Caco-2 (cell line): ENCODE measurements at regions not wholly inside any gene's neighbourhood (a gene's known extent, or its start where the extent isn't known, plus 50 kb on each side); places are given as distances from the start of the nearest gene placed in this dataset.

Experiments
- BruUV-seq: library from RNA; stranded (reverse); fragments of 400-500 nt; replicated peaks from 2 replicates; lab custom pipeline; 2021; lab: Mats Ljungman, UMichigan
- CTCF ChIA-PET: fragments of 300-600 bp; sonication (Branson Sonifier 250); formaldehyde crosslinking; loops from one replicate; lab custom pipeline; 2022; ENCODE audit warnings: antibody characterized with exemption; lab: Charles Lee
- POLR2A ChIA-PET: fragments of 300-600 bp; sonication (Branson Sonifier 250); formaldehyde crosslinking; loops from one replicate; lab custom pipeline; 2022; ENCODE audit warnings: antibody characterized with exemption; lab: Charles Lee
- DNase-seq, 2 experiments: peaks; one replicate each; pipeline versions ENCODE4 v3.0.0 to v3.0.0-alpha.2; 2020 to 2022
- H3K27me3 ChIP-seq: replicated peaks from 2 replicates; pipeline ENCODE4 v1.6.0; 2011; ENCODE audit warnings: low read length; ENCODE audit not compliant: control insufficient read depth, insufficient read depth
- H3K36me3 ChIP-seq: 2 replicates; pipeline ENCODE4 v1.5.1; 2011; ENCODE audit warnings: low read length; ENCODE audit not compliant: control insufficient read depth, insufficient read depth
- H3K4me1 ChIP-seq: fragments of 250-450 bp; sonication (Bioruptor Pico); 2 replicates; pipeline ENCODE4 v1.5.1; 2020; ENCODE audit warnings: mild to moderate bottlenecking
- H3K4me3 ChIP-seq: 2 replicates; pipeline ENCODE4 v1.5.1; 2011; ENCODE audit warnings: low read depth, mild to moderate bottlenecking, control low read depth, low read length
- H3K9me3 ChIP-seq: fragments of 250-450 bp; sonication (Bioruptor Pico); 2 replicates; pipeline ENCODE4 v1.5.1; 2020; ENCODE audit warnings: mild to moderate bottlenecking, moderate library complexity
- H3K27ac Mint-ChIP-seq: one replicate; pipeline ENCODE4 v1.8.0; 2022; ENCODE audit warnings: mixed read lengths; ENCODE audit not compliant: unreplicated experiment
- H3K27me3 Mint-ChIP-seq: one replicate; pipeline ENCODE4 v1.8.0; 2022; ENCODE audit warnings: mixed read lengths; ENCODE audit not compliant: insufficient read depth, unreplicated experiment
- H3K36me3 Mint-ChIP-seq: one replicate; pipeline ENCODE4 v1.8.0; 2022; ENCODE audit warnings: mild to moderate bottlenecking, mixed read lengths; ENCODE audit not compliant: insufficient read depth, unreplicated experiment
- H3K4me1 Mint-ChIP-seq: one replicate; pipeline ENCODE4 v1.8.0; 2022; ENCODE audit warnings: low read depth, mixed read lengths; ENCODE audit not compliant: unreplicated experiment
- H3K4me3 Mint-ChIP-seq: one replicate; pipeline ENCODE4 v1.8.0; 2022; ENCODE audit warnings: mild to moderate bottlenecking, moderate library complexity, mixed read lengths; ENCODE audit not compliant: unreplicated experiment
- H3K9me3 Mint-ChIP-seq: one replicate; pipeline ENCODE4 v1.8.0; 2022; ENCODE audit warnings: mixed read lengths; ENCODE audit not compliant: unreplicated experiment
- intact Hi-C: fragments of 100-400 bp; cut with micrococcal nuclease; formaldehyde crosslinking; loops from one replicate; pipeline ENCODE4 v1.10.0; 2022; ENCODE audit not compliant: unreplicated experiment
- TF ChIP-seq, protein P1 (sequence below), 2 experiments: fragments of 200-600 bp in 1 of 2; IDR thresholded peaks; 1 replicate in 1 of 2; 2 replicates in 1 of 2; pipeline versions ENCODE4 v1.5.1 to v1.8.0; 2011 to 2022; ENCODE audit warnings: antibody characterized with exemption in 1 of 2, control low read depth in 1 of 2, inconsistent platforms in 1 of 2, low read depth in 1 of 2, low read length in 1 of 2, mild to moderate bottlenecking in 1 of 2, moderate library complexity in 1 of 2; ENCODE audit not compliant: insufficient read depth in 1 of 2, severe bottlenecking in 1 of 2, unreplicated experiment in 1 of 2

DNA sequence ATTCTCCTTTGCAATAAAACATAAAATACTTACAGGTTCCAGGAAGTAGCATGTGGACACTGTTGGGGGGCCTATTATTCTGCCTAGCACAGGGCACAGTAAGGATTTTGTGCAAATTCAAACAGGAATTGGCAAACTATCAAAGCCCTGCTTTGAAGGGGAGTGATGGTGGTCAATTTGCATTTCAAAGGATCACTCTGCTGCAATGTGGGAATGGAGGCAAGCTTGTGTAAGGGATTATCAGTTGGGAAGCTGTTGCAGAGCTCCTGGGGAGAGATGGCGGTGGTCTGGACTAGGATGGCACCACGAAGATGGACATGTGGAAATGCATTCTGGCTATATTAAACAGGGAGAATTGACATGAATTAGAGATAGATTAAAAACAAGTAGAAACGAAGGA, 990.7 kb upstream of the RBFOX1 start:
- no peaks in the 10 kb centered on the region for H3K27me3 Mint-ChIP-seq
- Histone ChIP-seq H3K4me1 (no peaks in the 10 kb centered on the region), H3K27me3 (no peaks in the 10 kb centered on the region), H3K9me3 (no peaks in the 10 kb centered on the region), H3K4me3 (no peak overlapping the region), H3K36me3 (no peaks in the 10 kb centered on the region)
- H3K36me3 Mint-ChIP-seq, result no peaks in the 10 kb centered on the region
- H3K4me3 Mint-ChIP-seq, result no peak overlapping the region
- no peak overlapping the region for H3K27ac Mint-ChIP-seq
- TF ChIP-seq, protein P1, sequence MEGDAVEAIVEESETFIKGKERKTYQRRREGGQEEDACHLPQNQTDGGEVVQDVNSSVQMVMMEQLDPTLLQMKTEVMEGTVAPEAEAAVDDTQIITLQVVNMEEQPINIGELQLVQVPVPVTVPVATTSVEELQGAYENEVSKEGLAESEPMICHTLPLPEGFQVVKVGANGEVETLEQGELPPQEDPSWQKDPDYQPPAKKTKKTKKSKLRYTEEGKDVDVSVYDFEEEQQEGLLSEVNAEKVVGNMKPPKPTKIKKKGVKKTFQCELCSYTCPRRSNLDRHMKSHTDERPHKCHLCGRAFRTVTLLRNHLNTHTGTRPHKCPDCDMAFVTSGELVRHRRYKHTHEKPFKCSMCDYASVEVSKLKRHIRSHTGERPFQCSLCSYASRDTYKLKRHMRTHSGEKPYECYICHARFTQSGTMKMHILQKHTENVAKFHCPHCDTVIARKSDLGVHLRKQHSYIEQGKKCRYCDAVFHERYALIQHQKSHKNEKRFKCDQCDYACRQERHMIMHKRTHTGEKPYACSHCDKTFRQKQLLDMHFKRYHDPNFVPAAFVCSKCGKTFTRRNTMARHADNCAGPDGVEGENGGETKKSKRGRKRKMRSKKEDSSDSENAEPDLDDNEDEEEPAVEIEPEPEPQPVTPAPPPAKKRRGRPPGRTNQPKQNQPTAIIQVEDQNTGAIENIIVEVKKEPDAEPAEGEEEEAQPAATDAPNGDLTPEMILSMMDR (IDR thresholded peaks at IDR 0.05; ENCODE audit: insufficient read depth in 1 of 2, low read depth in 1 of 2, low read length in 1 of 2, severe bottlenecking in 1 of 2, unreplicated experiment in 1 of 2), result no peak
- ChIA-PET POLR2A (no interaction called here), CTCF (no interaction called here)
- peaks cover 12% of the 10 kb centered on the region for H3K9me3 Mint-ChIP-seq
- DNase-seq, result no peak
- intact Hi-C loops, result no loop called here
- BruUV-seq, result no TSS peak
- no peaks in the 10 kb centered on the region for H3K4me1 Mint-ChIP-seq

GRCh38 chr16:6335072-6335471, 997.6 kb upstream of the RBFOX1 start:
- Histone ChIP-seq H3K36me3 (no peaks in the 10 kb centered on the region), H3K9me3 (no peaks in the 10 kb centered on the region), H3K4me3 (no peak overlapping the region), H3K27me3 (no peaks in the 10 kb centered on the region), H3K4me1 (no peaks in the 10 kb centered on the region)
- no peaks in the 10 kb centered on the region for H3K27me3 Mint-ChIP-seq
- H3K27ac Mint-ChIP-seq, result no peak overlapping the region
- no peaks in the 10 kb centered on the region for H3K36me3 Mint-ChIP-seq
- POLR2A ChIA-PET, result no interaction called here
- H3K9me3 Mint-ChIP-seq, result peaks cover 12% of the 10 kb centered on the region
- CTCF ChIA-PET, result no interaction called here
- H3K4me1 Mint-ChIP-seq, result no peaks in the 10 kb centered on the region
- TF ChIP-seq, protein P1 (IDR thresholded peaks at IDR 0.05; ENCODE audit: insufficient read depth in 1 of 2, low read depth in 1 of 2, low read length in 1 of 2, severe bottlenecking in 1 of 2, unreplicated experiment in 1 of 2), result peak; percentile 31 to 70
- no TSS peak for BruUV-seq
- no peak overlapping the region for H3K4me3 Mint-ChIP-seq
- peak in 1 of 2 experiments; percentile 13 for DNase-seq
- intact Hi-C loops, result no loop called here

DNA sequence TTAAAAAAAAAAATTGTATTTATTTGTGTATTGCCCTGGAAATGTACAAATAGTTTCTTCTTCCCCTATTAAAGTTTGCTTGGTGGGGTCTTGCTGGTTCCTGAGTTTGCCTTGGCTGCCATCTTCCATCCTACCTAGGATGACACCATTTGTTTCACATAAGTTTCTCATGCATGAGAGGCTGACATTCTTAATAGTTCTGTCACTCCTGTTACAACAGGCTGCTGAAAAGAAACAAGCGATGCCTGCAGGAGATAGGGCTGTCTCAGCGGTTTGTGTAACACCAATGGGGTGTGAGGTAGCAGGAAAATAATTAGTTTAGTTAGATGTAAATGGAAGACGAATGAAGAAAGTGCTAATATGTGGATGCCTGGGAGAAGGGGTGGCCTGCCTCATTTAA, 1000.9 kb upstream of the RBFOX1 start:
- intact Hi-C loops, result no loop called here
- ChIA-PET CTCF (no interaction called here), POLR2A (no interaction called here)
- Histone ChIP-seq H3K4me3 (no peak overlapping the region), H3K4me1 (no peaks in the 10 kb centered on the region), H3K36me3 (no peaks in the 10 kb centered on the region), H3K9me3 (no peaks in the 10 kb centered on the region), H3K27me3 (no peaks in the 10 kb centered on the region)
- Mint-ChIP-seq H3K4me3 (no peak overlapping the region), H3K27me3 (no peaks in the 10 kb centered on the region), H3K4me1 (no peaks in the 10 kb centered on the region), H3K36me3 (no peaks in the 10 kb centered on the region), H3K27ac (no peak overlapping the region), H3K9me3 (peaks cover 8% of the 10 kb centered on the region)
- TF ChIP-seq, protein P1 (IDR thresholded peaks at IDR 0.05; ENCODE audit: insufficient read depth in 1 of 2, low read depth in 1 of 2, low read length in 1 of 2, severe bottlenecking in 1 of 2, unreplicated experiment in 1 of 2), result no peak
- DNase-seq, result no peak
- no TSS peak for BruUV-seq
